Uterus (tissue), 3 donors: ENCODE measurements at regions not wholly inside any gene's neighbourhood (a gene's known extent, or its start where the extent isn't known, plus 50 kb on each side); places are given as distances from the start of the nearest gene placed in this dataset.

ENCODE experiments used
- DNase-seq, 2 donors: peaks; one replicate each; pipeline ENCODE4 v3.0.0-alpha.2; 2019 to 2020
- H3K27ac ChIP-seq, 2 donors: fragments of 200-600 bp; sonication (generic); 1 replicate in 1 of 2; 2 replicates in 1 of 2; pipeline ENCODE4 v1.5.1; 2016 to 2018
- H3K27me3 ChIP-seq, 2 donors: fragments of 200-600 bp; sonication (generic); one replicate each; pipeline ENCODE4 v1.5.1; 2018 to 2019; ENCODE audit warnings: control low read depth in 1 of 2
- H3K36me3 ChIP-seq, 2 donors: fragments of 200-600 bp; sonication (generic); one replicate each; pipeline ENCODE4 v1.5.1; 2019; ENCODE audit warnings: control low read depth in 1 of 2
- H3K4me1 ChIP-seq, 2 donors: fragments of 200-600 bp; sonication (generic); one replicate each; pipeline ENCODE4 v1.5.1; 2018 to 2019; ENCODE audit warnings: control low read depth in 1 of 2
- H3K4me3 ChIP-seq, 2 donors: fragments of 200-600 bp; sonication (generic); 1 replicate in 1 of 2; 2 replicates in 1 of 2; pipeline ENCODE4 v1.5.1; 2018 to 2019; ENCODE audit warnings: mild to moderate bottlenecking in 1 of 2
- H3K9me3 ChIP-seq, 2 donors: fragments of 200-600 bp; sonication (generic); one replicate each; pipeline ENCODE4 v1.5.1; 2019; ENCODE audit warnings: control low read depth in 1 of 2
- POLR2A ChIP-seq, 2 donors: fragments of 450-650 bp; IDR thresholded peaks; one replicate each; pipeline ENCODE4 v1.6.1; 2016; ENCODE audit warnings: antibody characterized with exemption in 2 of 2, mild to moderate bottlenecking in 1 of 2, moderate library complexity in 1 of 2
- intact Hi-C: fragments of 100-400 bp; cut with DNase I; formaldehyde crosslinking; loops from one replicate; pipeline ENCODE4 v1.15.1; 2023; ENCODE audit warnings: low total_unique reads
- TF ChIP-seq, protein P1 (sequence below), 4 experiments: fragments of 200-600 bp in 2 of 4; fragments of 450-650 bp in 2 of 4; sonication (generic) in 2 of 4; IDR thresholded peaks; one replicate each; pipeline ENCODE4 v1.5.1; 2016 to 2019; ENCODE audit warnings: antibody characterized with exemption in 4 of 4, mild to moderate bottlenecking in 2 of 4, moderate library complexity in 1 of 4
- donor health status: DM: yes; HTN: yes; CAD: no.

- Histone ChIP-seq H3K4me1 (no peaks in the 10 kb centered on the region), H3K9me3 (no peaks in the 10 kb centered on the region), H3K27ac (no peak overlapping the region), H3K4me3 (no peak overlapping the region), H3K27me3 (no peaks in the 10 kb centered on the region), H3K36me3 (no peaks in the 10 kb centered on the region)
- intact Hi-C loops: no loop called here
- no peak for TF ChIP-seq POLR2A (IDR thresholded peaks at IDR 0.05)
- TF ChIP-seq, protein P1, sequence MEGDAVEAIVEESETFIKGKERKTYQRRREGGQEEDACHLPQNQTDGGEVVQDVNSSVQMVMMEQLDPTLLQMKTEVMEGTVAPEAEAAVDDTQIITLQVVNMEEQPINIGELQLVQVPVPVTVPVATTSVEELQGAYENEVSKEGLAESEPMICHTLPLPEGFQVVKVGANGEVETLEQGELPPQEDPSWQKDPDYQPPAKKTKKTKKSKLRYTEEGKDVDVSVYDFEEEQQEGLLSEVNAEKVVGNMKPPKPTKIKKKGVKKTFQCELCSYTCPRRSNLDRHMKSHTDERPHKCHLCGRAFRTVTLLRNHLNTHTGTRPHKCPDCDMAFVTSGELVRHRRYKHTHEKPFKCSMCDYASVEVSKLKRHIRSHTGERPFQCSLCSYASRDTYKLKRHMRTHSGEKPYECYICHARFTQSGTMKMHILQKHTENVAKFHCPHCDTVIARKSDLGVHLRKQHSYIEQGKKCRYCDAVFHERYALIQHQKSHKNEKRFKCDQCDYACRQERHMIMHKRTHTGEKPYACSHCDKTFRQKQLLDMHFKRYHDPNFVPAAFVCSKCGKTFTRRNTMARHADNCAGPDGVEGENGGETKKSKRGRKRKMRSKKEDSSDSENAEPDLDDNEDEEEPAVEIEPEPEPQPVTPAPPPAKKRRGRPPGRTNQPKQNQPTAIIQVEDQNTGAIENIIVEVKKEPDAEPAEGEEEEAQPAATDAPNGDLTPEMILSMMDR (IDR thresholded peaks at IDR 0.05): no peak
- no peak for DNase-seq
These were observed 208.4 kb upstream of the RXFP2 start for GRCh38 chr13:31530922-31531321.

GRCh38 chr13:31537052-31537451 is 202.3 kb upstream of the RXFP2 start:
- intact Hi-C loops: no loop called here
- TF ChIP-seq POLR2A (IDR thresholded peaks at IDR 0.05): no peak
- TF ChIP-seq, protein P1 (IDR thresholded peaks at IDR 0.05): no peak
- no peak overlapping the region for H3K27ac ChIP-seq
- DNase-seq: no peak
- no peak overlapping the region for H3K4me3 ChIP-seq
- H3K36me3 ChIP-seq: no peaks in the 10 kb centered on the region
- H3K27me3 ChIP-seq: no peaks in the 10 kb centered on the region
- H3K4me1 ChIP-seq: no peaks in the 10 kb centered on the region
- H3K9me3 ChIP-seq: no peaks in the 10 kb centered on the region

DNA sequence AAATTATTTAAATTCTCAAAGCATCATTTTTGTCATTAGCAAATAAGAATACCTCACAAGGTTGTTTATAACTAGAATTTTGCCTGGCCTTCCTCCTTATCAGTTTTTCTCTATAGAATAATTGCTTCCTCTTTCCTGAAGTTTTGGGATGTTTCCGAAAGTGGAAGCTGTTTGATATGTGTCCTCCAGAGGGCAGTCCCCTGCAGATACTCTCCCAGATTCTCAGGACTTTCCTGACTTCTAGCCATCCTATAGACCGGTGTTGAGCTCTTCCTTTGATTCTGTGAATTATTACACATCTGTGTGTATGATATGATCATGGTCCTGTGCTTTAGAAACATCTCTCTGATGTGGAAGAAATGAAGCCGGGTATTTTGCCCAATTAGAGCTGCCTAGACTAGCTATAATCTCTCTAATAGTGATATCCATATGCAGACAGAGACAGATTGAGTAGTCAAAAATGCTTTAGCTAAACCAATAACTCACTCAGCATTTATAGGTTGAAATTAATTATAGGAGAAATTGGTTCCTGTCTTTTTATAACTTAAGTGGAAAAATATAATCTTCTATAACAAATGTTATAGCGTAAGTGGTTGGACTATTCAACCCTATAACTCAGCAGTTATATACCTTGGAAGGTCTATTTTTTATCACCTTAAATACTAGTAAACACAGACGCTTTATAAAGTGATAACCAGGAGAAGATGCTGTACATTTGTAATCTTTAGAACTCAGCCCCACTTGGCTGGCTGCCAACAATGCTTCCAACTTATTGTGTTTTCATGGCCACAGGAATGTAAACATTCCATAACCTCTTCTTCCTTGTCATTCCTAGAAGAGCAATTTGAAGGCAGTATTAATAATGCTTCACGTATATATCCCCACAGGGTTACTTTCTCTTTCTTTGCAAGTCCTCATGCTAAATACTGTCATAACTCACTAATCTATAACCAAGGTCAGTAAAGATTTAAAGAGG is 201.0 kb upstream of the RXFP2 start:
- TF ChIP-seq, protein P1 (IDR thresholded peaks at IDR 0.05): peak in 3 of 4 experiments; percentile 27 to 40 (median 31)
- no peak for TF ChIP-seq POLR2A (IDR thresholded peaks at IDR 0.05)
- no peaks in the 10 kb centered on the region for H3K27me3 ChIP-seq
- H3K4me1 ChIP-seq: no peaks in the 10 kb centered on the region
- no peaks in the 10 kb centered on the region for H3K36me3 ChIP-seq
- no peak for DNase-seq
- H3K27ac ChIP-seq: no peak overlapping the region
- H3K4me3 ChIP-seq: no peak overlapping the region
- H3K9me3 ChIP-seq: no peaks in the 10 kb centered on the region
- intact Hi-C loops: no loop called here

DNA sequence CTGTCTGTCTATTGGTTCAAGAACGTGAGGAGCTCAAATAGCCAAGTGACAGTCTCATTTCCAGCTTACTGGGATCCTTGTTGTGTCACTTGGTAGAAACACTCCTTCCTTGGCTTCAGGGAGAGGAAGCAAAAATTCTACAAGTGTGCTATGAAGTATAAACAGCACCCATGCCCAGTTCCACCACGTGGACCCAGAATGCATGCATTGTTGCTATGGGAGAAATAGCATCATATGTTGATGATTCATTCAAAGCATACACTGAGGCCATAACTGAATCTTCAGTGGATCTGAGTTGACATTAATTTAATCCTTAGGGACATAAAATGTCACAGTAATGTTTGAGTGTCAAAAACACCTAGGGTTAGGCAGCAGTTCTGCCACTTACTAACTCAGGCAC is 199.0 kb upstream of the RXFP2 start:
- DNase-seq: no peak
- Histone ChIP-seq H3K4me1 (no peaks in the 10 kb centered on the region), H3K27ac (no peak overlapping the region), H3K27me3 (no peaks in the 10 kb centered on the region), H3K36me3 (no peaks in the 10 kb centered on the region), H3K4me3 (no peak overlapping the region), H3K9me3 (no peaks in the 10 kb centered on the region)
- TF ChIP-seq, protein P1 (IDR thresholded peaks at IDR 0.05): no peak
- no peak for TF ChIP-seq POLR2A (IDR thresholded peaks at IDR 0.05)
- intact Hi-C loops: no loop called here

DNA sequence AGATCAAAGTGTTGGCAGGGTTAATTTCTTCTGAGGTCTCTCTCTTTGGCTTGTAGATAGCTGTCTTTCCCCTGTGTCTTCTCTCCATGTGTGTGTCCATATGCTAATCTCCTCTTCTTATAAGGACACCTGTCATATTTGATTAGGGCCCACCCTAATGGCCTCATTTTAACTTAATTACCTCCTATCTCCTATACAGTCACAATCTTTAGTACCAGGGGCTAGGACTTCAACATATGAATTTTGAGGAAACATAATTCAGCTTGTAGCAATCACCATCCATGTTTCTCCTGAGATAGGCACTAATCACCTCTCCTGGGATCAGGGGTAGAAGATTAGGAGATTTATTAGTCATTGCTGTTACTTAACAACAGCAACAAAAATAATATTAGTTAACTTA is 196.1 kb upstream of the RXFP2 start:
- Histone ChIP-seq H3K9me3 (no peaks in the 10 kb centered on the region), H3K36me3 (no peaks in the 10 kb centered on the region), H3K27ac (no peak overlapping the region), H3K4me3 (no peak overlapping the region), H3K4me1 (no peaks in the 10 kb centered on the region), H3K27me3 (no peaks in the 10 kb centered on the region)
- no peak for TF ChIP-seq POLR2A (IDR thresholded peaks at IDR 0.05)
- TF ChIP-seq, protein P1 (IDR thresholded peaks at IDR 0.05): no peak
- no peak for DNase-seq
- intact Hi-C loops: no loop called here
